ENCODE measurements at regions not wholly inside any gene's neighbourhood (a gene's known extent, or its start where the extent isn't known, plus 50 kb on each side); places are given as distances from the start of the nearest gene placed in this dataset.

- no peak for TF ChIP-seq Cebpa-rat (IDR thresholded peaks at IDR 0.05)
- H3K4me3 ChIP-seq: no peak overlapping the region
- no peak overlapping the region for H3K27ac ChIP-seq
Measured at GRCh38 chr1:213723187-213723586, 264.6 kb upstream of the PROX1 start.

GRCh38 chr1:213724640-213725536, 262.9 kb upstream of the PROX1 start:
- Histone ChIP-seq H3K4me2 (no peak overlapping the region), H3K9ac (no peak overlapping the region), H4K20me1 (no peaks in the 10 kb centered on the region), H3K9me3 (replicated peaks in 1 of 11) (peaks cover 0 to 19% (median 16%) of the 10 kb centered on the region in 11 experiments; a peak in 18 of 22 replicates), H3K36me3 (no peaks in the 10 kb centered on the region), H3K27me3 (no peaks in the 10 kb centered on the region), H3K4me3 (no peak overlapping the region), H3K4me1 (peaks cover 0 to 5% (median 3%) of the 10 kb centered on the region in 10 experiments; a peak in 15 of 20 replicates), H3K27ac (no peak overlapping the region)
- TF ChIP-seq Cebpa-rat (IDR thresholded peaks at IDR 0.05): no peak

More at GRCh38 chr1:213723187-213723586, 264.6 kb upstream of the PROX1 start:
- peaks cover 9 to 22% (median 18%) of the 10 kb centered on the region in 10 experiments; a peak in 18 of 20 replicates for H3K4me1 ChIP-seq
- peaks cover 0 to 32% (median 30%) of the 10 kb centered on the region in 11 experiments; a peak in 19 of 22 replicates for H3K9me3 ChIP-seq (replicated peaks in 1 of 11)
- no peak overlapping the region for H3K4me2 ChIP-seq
- H3K27me3 ChIP-seq: no peaks in the 10 kb centered on the region
- no peaks in the 10 kb centered on the region for H4K20me1 ChIP-seq
- H3K9ac ChIP-seq: no peak overlapping the region
- H3K36me3 ChIP-seq: no peaks in the 10 kb centered on the region

- Histone ChIP-seq H3K4me3 (no peak overlapping the region), H3K27me3 (no peaks in the 10 kb centered on the region), H3K9ac (no peak overlapping the region), H3K27ac (no peak overlapping the region), H3K4me2 (no peak overlapping the region), H3K36me3 (no peaks in the 10 kb centered on the region), H3K4me1 (no peaks in the 10 kb centered on the region), H4K20me1 (no peaks in the 10 kb centered on the region), H3K9me3 (replicated peaks in 1 of 11) (peaks cover 0 to 16% (median 8%) of the 10 kb centered on the region in 11 experiments; a peak in 13 of 22 replicates)
- no peak for TF ChIP-seq Cebpa-rat (IDR thresholded peaks at IDR 0.05)
Measured at GRCh38 chr1:213727853-213728592, 259.8 kb upstream of the PROX1 start.

GRCh38 chr1:213728593-213729536, 258.9 kb upstream of the PROX1 start:
- H3K9me3 ChIP-seq (replicated peaks in 1 of 11): peaks cover 0 to 16% (median 8%) of the 10 kb centered on the region in 11 experiments; a peak in 13 of 22 replicates
- no peak overlapping the region for H3K4me2 ChIP-seq
- no peak overlapping the region for H3K4me3 ChIP-seq
- H3K36me3 ChIP-seq: no peaks in the 10 kb centered on the region
- TF ChIP-seq Cebpa-rat (IDR thresholded peaks at IDR 0.05): no peak
- no peaks in the 10 kb centered on the region for H3K27me3 ChIP-seq
- H3K27ac ChIP-seq: no peak overlapping the region
- no peak overlapping the region for H3K9ac ChIP-seq
- H3K4me1 ChIP-seq: no peaks in the 10 kb centered on the region
- H4K20me1 ChIP-seq: no peaks in the 10 kb centered on the region

- no peak overlapping the region for H3K4me2 ChIP-seq
Measured at GRCh38 chr1:213733705-213734104, 254.1 kb upstream of the PROX1 start.

GRCh38 chr1:213737398-213738035, 250.3 kb upstream of the PROX1 start:
- Histone ChIP-seq H3K9ac (no peak overlapping the region), H3K4me2 (no peak overlapping the region), H4K20me1 (no peaks in the 10 kb centered on the region), H3K9me3 (replicated peaks in 1 of 11) (peaks cover 0 to 2% (median 0%) of the 10 kb centered on the region in 11 experiments; a peak in 5 of 22 replicates), H3K36me3 (no peaks in the 10 kb centered on the region), H3K27ac (no peak overlapping the region), H3K4me1 (no peaks in the 10 kb centered on the region), H3K27me3 (no peaks in the 10 kb centered on the region; a peak in 1 of 22 replicates), H3K4me3 (no peak overlapping the region)
- no peak for TF ChIP-seq Cebpa-rat (IDR thresholded peaks at IDR 0.05)

More at GRCh38 chr1:213733705-213734104, 254.1 kb upstream of the PROX1 start:
- H3K9ac ChIP-seq: no peak overlapping the region
- H3K27ac ChIP-seq: no peak overlapping the region
- no peaks in the 10 kb centered on the region for H3K36me3 ChIP-seq
- no peaks in the 10 kb centered on the region for H3K4me1 ChIP-seq
- TF ChIP-seq Cebpa-rat (IDR thresholded peaks at IDR 0.05): no peak
- no peak overlapping the region for H3K4me3 ChIP-seq
- H4K20me1 ChIP-seq: no peaks in the 10 kb centered on the region
- H3K9me3 ChIP-seq (replicated peaks in 1 of 11): peaks cover 0 to 16% (median 8%) of the 10 kb centered on the region in 11 experiments; a peak in 13 of 22 replicates
- H3K27me3 ChIP-seq: no peaks in the 10 kb centered on the region

- Histone ChIP-seq H3K9me3 (replicated peaks in 1 of 11) (peaks cover 0 to 10% (median 5%) of the 10 kb centered on the region in 11 experiments; a peak in 8 of 22 replicates), H3K4me2 (no peak overlapping the region), H3K27me3 (no peaks in the 10 kb centered on the region; a peak in 1 of 22 replicates), H3K4me3 (no peak overlapping the region), H3K36me3 (no peaks in the 10 kb centered on the region), H3K9ac (no peak overlapping the region), H3K27ac (no peak overlapping the region), H3K4me1 (no peaks in the 10 kb centered on the region), H4K20me1 (no peaks in the 10 kb centered on the region)
- TF ChIP-seq Cebpa-rat (IDR thresholded peaks at IDR 0.05): no peak
Measured at GRCh38 chr1:213738658-213739057, 249.1 kb upstream of the PROX1 start.

- H3K36me3 ChIP-seq: no peaks in the 10 kb centered on the region
- H3K4me2 ChIP-seq: no peak overlapping the region
- no peak for TF ChIP-seq Cebpa-rat (IDR thresholded peaks at IDR 0.05)
- H3K4me1 ChIP-seq: no peaks in the 10 kb centered on the region
- H4K20me1 ChIP-seq: no peaks in the 10 kb centered on the region
- no peak overlapping the region for H3K4me3 ChIP-seq
- peaks cover 0 to 10% (median 5%) of the 10 kb centered on the region in 11 experiments; a peak in 8 of 22 replicates for H3K9me3 ChIP-seq (replicated peaks in 1 of 11)
- H3K27ac ChIP-seq: no peak overlapping the region
- H3K9ac ChIP-seq: no peak overlapping the region
- no peaks in the 10 kb centered on the region; a peak in 1 of 22 replicates for H3K27me3 ChIP-seq
Measured at GRCh38 chr1:213742992-213743391, 244.8 kb upstream of the PROX1 start.

Measured in BLaER1 treated with 17β-estradiol and CSF1 and Interleukin-3, amounts not matched to agents 10 nM and 100 nM (cell line).